ENCODE measurements at regions not wholly inside any gene's neighbourhood (a gene's known extent, or its start where the extent isn't known, plus 50 kb on each side); places are given as distances from the start of the nearest gene placed in this dataset.

- no peak for DNase-seq
- ATAC-seq = no peak
- Mint-ChIP-seq H3K27ac (no peak overlapping the region), H3K9me3 (peaks cover 0 to 9% (median 0%) of the 10 kb centered on the region in 9 donors), H3K36me3 (no peaks in the 10 kb centered on the region), H3K4me3 (no peak overlapping the region), H3K4me1 (no peaks in the 10 kb centered on the region), H3K27me3 (peaks cover 0 to 3% (median 0%) of the 10 kb centered on the region in 5 donors)
- POLR2A ChIA-PET = no interaction called here
These were observed 110.1 kb upstream of the CLSTN2 start for GRCh38 chr3:139824864-139825263.

GRCh38 chr3:139814646-139815045, 120.3 kb upstream of the CLSTN2 start:
- POLR2A ChIA-PET = no interaction called here
- ATAC-seq (no peak), DNase-seq (no peak)
- Mint-ChIP-seq H3K9me3 (peaks cover 0 to 9% (median 2%) of the 10 kb centered on the region in 9 donors), H3K27me3 (peaks cover 3 to 36% (median 12%) of the 10 kb centered on the region in 5 donors), H3K4me1 (no peaks in the 10 kb centered on the region), H3K36me3 (peaks cover 0 to 6% (median 0%) of the 10 kb centered on the region in 3 donors), H3K4me3 (no peak overlapping the region), H3K27ac (no peak overlapping the region)

- Mint-ChIP-seq H3K27me3 (peaks cover 0 to 10% (median 3%) of the 10 kb centered on the region in 5 donors), H3K9me3 (peaks cover 0 to under 1% (median 0%) of the 10 kb centered on the region in 9 donors), H3K27ac (no peak overlapping the region), H3K36me3 (no peaks in the 10 kb centered on the region), H3K4me1 (no peaks in the 10 kb centered on the region), H3K4me3 (no peak overlapping the region)
- DNase-seq (no peak), ATAC-seq (no peak)
- POLR2A ChIA-PET = no interaction called here
These were observed 123.7 kb upstream of the CLSTN2 start for GRCh38 chr3:139811331-139811730.

GRCh38 chr3:139808201-139808600, 126.8 kb upstream of the CLSTN2 start:
- Mint-ChIP-seq H3K36me3 (no peaks in the 10 kb centered on the region), H3K4me3 (no peak overlapping the region), H3K9me3 (peaks cover 0 to 3% (median 0%) of the 10 kb centered on the region in 9 donors), H3K27me3 (peaks cover 0 to 13% (median 2%) of the 10 kb centered on the region in 5 donors), H3K4me1 (no peaks in the 10 kb centered on the region), H3K27ac (no peak overlapping the region)
- ATAC-seq = no peak
- POLR2A ChIA-PET = no interaction called here
- no peak for DNase-seq

GRCh38 chr3:139803294-139803693, 125.5 kb upstream of the NMNAT3 start:
- peaks cover 0 to 13% (median 0%) of the 10 kb centered on the region in 5 donors for H3K27me3 Mint-ChIP-seq
- DNase-seq = no peak
- H3K36me3 Mint-ChIP-seq = no peaks in the 10 kb centered on the region
- no peak overlapping the region for H3K4me3 Mint-ChIP-seq
- no peaks in the 10 kb centered on the region for H3K4me1 Mint-ChIP-seq
- no peak for ATAC-seq
- no peak overlapping the region for H3K27ac Mint-ChIP-seq
- POLR2A ChIA-PET = no interaction called here
- H3K9me3 Mint-ChIP-seq = peaks cover 0 to 6% (median 0%) of the 10 kb centered on the region in 9 donors

GRCh38 chr3:139797724-139798343, 120.1 kb upstream of the NMNAT3 start:
- no peak overlapping the region for H3K4me3 Mint-ChIP-seq
- POLR2A ChIA-PET = no interaction called here
- DNase-seq (peak in 1 of 10 donors; percentile 28), ATAC-seq (no peak)
- peaks cover 0 to 17% (median 0%) of the 10 kb centered on the region in 9 donors for H3K9me3 Mint-ChIP-seq
- H3K36me3 Mint-ChIP-seq = no peaks in the 10 kb centered on the region
- H3K27ac Mint-ChIP-seq = peak overlapping the region in 1 of 10 donors; percentile 7
- H3K4me1 Mint-ChIP-seq = no peaks in the 10 kb centered on the region
- H3K27me3 Mint-ChIP-seq = peaks cover 0 to 12% (median 0%) of the 10 kb centered on the region in 5 donors

GRCh38 chr3:139794469-139795265, 116.9 kb upstream of the NMNAT3 start:
- Mint-ChIP-seq H3K36me3 (no peaks in the 10 kb centered on the region), H3K4me1 (peaks cover 0 to 4% (median 0%) of the 10 kb centered on the region in 4 donors), H3K4me3 (no peak overlapping the region), H3K9me3 (peaks cover 0 to 29% (median 3%) of the 10 kb centered on the region in 9 donors), H3K27ac (no peak overlapping the region), H3K27me3 (peaks cover 0 to 24% (median 2%) of the 10 kb centered on the region in 5 donors)
- no peak for DNase-seq
- POLR2A ChIA-PET = no interaction called here
- no peak for ATAC-seq

- Mint-ChIP-seq H3K4me1 (peaks cover 0 to 4% (median 0%) of the 10 kb centered on the region in 4 donors), H3K4me3 (no peak overlapping the region), H3K36me3 (no peaks in the 10 kb centered on the region), H3K27ac (no peak overlapping the region), H3K27me3 (peaks cover 0 to 24% (median 2%) of the 10 kb centered on the region in 5 donors), H3K9me3 (peaks cover 0 to 29% (median 3%) of the 10 kb centered on the region in 9 donors)
- POLR2A ChIA-PET = no interaction called here
- no peak for ATAC-seq
- DNase-seq = no peak
These were observed 115.6 kb upstream of the NMNAT3 start for GRCh38 chr3:139793408-139793807.

- peaks cover 1 to 13% (median 6%) of the 10 kb centered on the region in 5 donors for H3K27me3 Mint-ChIP-seq
- no peaks in the 10 kb centered on the region for H3K36me3 Mint-ChIP-seq
- H3K27ac Mint-ChIP-seq = no peak overlapping the region
- DNase-seq (no peak), ATAC-seq (no peak)
- peaks cover 0 to 4% (median 0%) of the 10 kb centered on the region in 9 donors for H3K9me3 Mint-ChIP-seq
- H3K4me3 Mint-ChIP-seq = no peak overlapping the region
- POLR2A ChIA-PET = no interaction called here
- H3K4me1 Mint-ChIP-seq = no peaks in the 10 kb centered on the region
These were observed 102.8 kb upstream of the NMNAT3 start for GRCh38 chr3:139780593-139780992.

GRCh38 chr3:139778682-139779233, 101.0 kb upstream of the NMNAT3 start:
- no peak overlapping the region for H3K4me3 Mint-ChIP-seq
- DNase-seq (no peak), ATAC-seq (no peak)
- no peaks in the 10 kb centered on the region for H3K36me3 Mint-ChIP-seq
- H3K4me1 Mint-ChIP-seq = no peaks in the 10 kb centered on the region
- POLR2A ChIA-PET = no interaction called here
- H3K27ac Mint-ChIP-seq = no peak overlapping the region
- H3K9me3 Mint-ChIP-seq = no peaks in the 10 kb centered on the region
- peaks cover 0 to 11% (median 1%) of the 10 kb centered on the region in 5 donors for H3K27me3 Mint-ChIP-seq

GRCh38 chr3:139774560-139775302, 97.0 kb upstream of the NMNAT3 start:
- Mint-ChIP-seq H3K27ac (no peak overlapping the region), H3K4me3 (no peak overlapping the region), H3K4me1 (no peaks in the 10 kb centered on the region), H3K36me3 (no peaks in the 10 kb centered on the region), H3K27me3 (peaks cover 0 to 17% (median 0%) of the 10 kb centered on the region in 5 donors), H3K9me3 (no peaks in the 10 kb centered on the region)
- POLR2A ChIA-PET = no interaction called here
- ATAC-seq (no peak), DNase-seq (no peak)

GRCh38 chr3:139772539-139773500, 95.0 kb upstream of the NMNAT3 start:
- Mint-ChIP-seq H3K36me3 (no peaks in the 10 kb centered on the region), H3K4me3 (no peak overlapping the region), H3K27me3 (peaks cover 0 to 19% (median 2%) of the 10 kb centered on the region in 5 donors), H3K4me1 (no peaks in the 10 kb centered on the region), H3K9me3 (no peaks in the 10 kb centered on the region), H3K27ac (no peak overlapping the region)
- POLR2A ChIA-PET = no interaction called here
- ATAC-seq (no peak), DNase-seq (no peak)

Measured in naive thymus-derived CD8-positive, alpha-beta T cell (primary cell).